ENCODE measurements at regions not wholly inside any gene's neighbourhood (a gene's known extent, or its start where the extent isn't known, plus 50 kb on each side); places are given as distances from the start of the nearest gene placed in this dataset.

DNA sequence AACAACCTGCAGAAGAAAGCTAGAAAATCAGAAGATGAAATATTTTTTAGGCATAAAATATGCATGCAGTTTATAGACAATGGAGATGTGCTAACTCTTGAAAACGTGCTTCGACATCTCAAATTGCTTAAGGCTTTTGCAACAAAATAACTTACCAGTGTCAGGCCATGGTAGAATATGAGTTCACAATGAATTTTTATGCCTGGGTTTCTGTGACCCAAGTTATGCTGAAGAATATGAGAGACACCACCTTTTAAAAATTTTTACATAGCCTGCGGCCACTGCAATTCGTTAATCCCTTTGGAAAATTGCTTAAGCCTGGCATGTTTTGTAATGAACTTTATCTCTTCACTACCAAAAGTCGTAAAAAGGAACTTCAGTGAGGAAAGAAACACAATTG, 170.1 kb upstream of the AKR1E2 start:
- TF ChIP-seq, protein P1, sequence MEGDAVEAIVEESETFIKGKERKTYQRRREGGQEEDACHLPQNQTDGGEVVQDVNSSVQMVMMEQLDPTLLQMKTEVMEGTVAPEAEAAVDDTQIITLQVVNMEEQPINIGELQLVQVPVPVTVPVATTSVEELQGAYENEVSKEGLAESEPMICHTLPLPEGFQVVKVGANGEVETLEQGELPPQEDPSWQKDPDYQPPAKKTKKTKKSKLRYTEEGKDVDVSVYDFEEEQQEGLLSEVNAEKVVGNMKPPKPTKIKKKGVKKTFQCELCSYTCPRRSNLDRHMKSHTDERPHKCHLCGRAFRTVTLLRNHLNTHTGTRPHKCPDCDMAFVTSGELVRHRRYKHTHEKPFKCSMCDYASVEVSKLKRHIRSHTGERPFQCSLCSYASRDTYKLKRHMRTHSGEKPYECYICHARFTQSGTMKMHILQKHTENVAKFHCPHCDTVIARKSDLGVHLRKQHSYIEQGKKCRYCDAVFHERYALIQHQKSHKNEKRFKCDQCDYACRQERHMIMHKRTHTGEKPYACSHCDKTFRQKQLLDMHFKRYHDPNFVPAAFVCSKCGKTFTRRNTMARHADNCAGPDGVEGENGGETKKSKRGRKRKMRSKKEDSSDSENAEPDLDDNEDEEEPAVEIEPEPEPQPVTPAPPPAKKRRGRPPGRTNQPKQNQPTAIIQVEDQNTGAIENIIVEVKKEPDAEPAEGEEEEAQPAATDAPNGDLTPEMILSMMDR (IDR thresholded peaks at IDR 0.05) = no peak
- TF ChIP-seq POLR2A (IDR thresholded peaks at IDR 0.05) (no peak), POLR2AphosphoS5 (IDR thresholded peaks at IDR 0.05) (no peak)
